PC-3 (cell line): ENCODE measurements at regions not wholly inside any gene's neighbourhood (a gene's known extent, or its start where the extent isn't known, plus 50 kb on each side); places are given as distances from the start of the nearest gene placed in this dataset.

ENCODE experiments used
- CTCF ChIP-seq: fragments of 300-600 bp; sonication (generic); conservative IDR thresholded peaks from 2 replicates; pipeline ENCODE4 v1.5.1; 2017; ENCODE audit warnings: antibody characterized with exemption, low read depth, mild to moderate bottlenecking, low read length
- EZH2 ChIP-seq: fragments of 300-600 bp; sonication (generic); IDR thresholded peaks from one replicate; pipeline ENCODE4 v1.6.1; 2017; ENCODE audit warnings: antibody characterized with exemption, mild to moderate bottlenecking, low read length; ENCODE audit not compliant: unreplicated experiment
- EZH2phosphoT487 ChIP-seq: fragments of 300-600 bp; sonication (generic); IDR thresholded peaks from 2 replicates; pipeline ENCODE4 v1.6.1; 2018; ENCODE audit warnings: mild to moderate bottlenecking, antibody characterized with exemption, low read length, borderline replicate concordance

GRCh38 chr10:120342115-120342714 is 114.8 kb upstream of the PLPP4 start:
- TF ChIP-seq CTCF (no peak), EZH2 (no peak), EZH2phosphoT487 (no peak)
